Kidney (tissue), 13 donors: ENCODE measurements at regions not wholly inside any gene's neighbourhood (a gene's known extent, or its start where the extent isn't known, plus 50 kb on each side); places are given as distances from the start of the nearest gene placed in this dataset.
A peak's percentile ranks its signal among the peaks of the same experiment; 100 is the strongest.

ENCODE experiments used
- DNase-seq, 5 donors: peaks; one replicate each; pipeline ENCODE4 v3.0.0-alpha.2; 2013 to 2020
- FAIRE-seq: peaks from 2 replicates; lab custom pipeline; 2012; peaks lifted over from hg19 to GRCh38; lab: Jason Lieb, UNC
- H3K27ac ChIP-seq, 2 donors: one replicate each; pipeline ENCODE4 v1.7.0; 2013; ENCODE audit warnings: low read depth in 2 of 2, low read length in 2 of 2, inconsistent platforms in 1 of 2
- H3K27me3 ChIP-seq: one replicate; pipeline ENCODE4 v1.7.1; 2013; ENCODE audit warnings: low read length, inconsistent platforms; ENCODE audit not compliant: control insufficient read depth, insufficient read depth
- H3K36me3 ChIP-seq, 3 donors: one replicate each; pipeline versions ENCODE4 v1.7.0 to v1.7.1; 2013; ENCODE audit warnings: low read length in 3 of 3, control low read depth in 1 of 3, inconsistent platforms in 1 of 3; ENCODE audit not compliant: insufficient read depth in 3 of 3, control insufficient read depth in 2 of 3
- H3K4me1 ChIP-seq, 3 donors: one replicate each; pipeline versions ENCODE4 v1.7.0 to v1.7.1; 2013; ENCODE audit warnings: low read length in 3 of 3, inconsistent platforms in 1 of 3, low read depth in 1 of 3; ENCODE audit not compliant: control insufficient read depth in 2 of 3, insufficient read depth in 2 of 3
- H3K4me3 ChIP-seq, 3 donors: one replicate each; pipeline versions ENCODE4 v1.7.0 to v1.8.1; 2013; ENCODE audit warnings: low read length in 3 of 3, control low read depth in 1 of 3, inconsistent platforms in 1 of 3
- H3K9ac ChIP-seq, 3 donors: one replicate each; pipeline versions ENCODE4 v1.7.0 to v1.7.1; 2013; ENCODE audit warnings: low read length in 3 of 3, control low read depth in 1 of 3, inconsistent platforms in 1 of 3
- H3K9me3 ChIP-seq, 3 donors: one replicate each; pipeline versions ENCODE4 v1.7.0 to v1.7.1; 2013; ENCODE audit warnings: low read length in 3 of 3, control low read depth in 1 of 3, inconsistent platforms in 1 of 3; ENCODE audit not compliant: control insufficient read depth in 2 of 3, insufficient read depth in 1 of 3
- intact Hi-C: fragments of 100-400 bp; cut with DNase I; formaldehyde crosslinking; loops from one replicate; pipeline ENCODE4 v1.11.1; 2022
- TF ChIP-seq, protein P1 (sequence below): IDR thresholded peaks from 3 replicates; pipeline ENCODE4 v1.5.1; 2012; ENCODE audit warnings: mild to moderate bottlenecking, moderate library complexity, borderline replicate concordance; ENCODE audit not compliant: insufficient read depth; ENCODE audit errors: extremely low read depth
- donor health status: control.
- donor health status: control.
- donor health status: control.
- donor health status: control.
- donor health status: control.
- donor health status: DM: yes; HTN: yes; CAD: no.
- donor health status: Normal renal cell carcinoma (clear cell type).

- no peak overlapping the region for H3K4me3 ChIP-seq
- TF ChIP-seq, protein P1, sequence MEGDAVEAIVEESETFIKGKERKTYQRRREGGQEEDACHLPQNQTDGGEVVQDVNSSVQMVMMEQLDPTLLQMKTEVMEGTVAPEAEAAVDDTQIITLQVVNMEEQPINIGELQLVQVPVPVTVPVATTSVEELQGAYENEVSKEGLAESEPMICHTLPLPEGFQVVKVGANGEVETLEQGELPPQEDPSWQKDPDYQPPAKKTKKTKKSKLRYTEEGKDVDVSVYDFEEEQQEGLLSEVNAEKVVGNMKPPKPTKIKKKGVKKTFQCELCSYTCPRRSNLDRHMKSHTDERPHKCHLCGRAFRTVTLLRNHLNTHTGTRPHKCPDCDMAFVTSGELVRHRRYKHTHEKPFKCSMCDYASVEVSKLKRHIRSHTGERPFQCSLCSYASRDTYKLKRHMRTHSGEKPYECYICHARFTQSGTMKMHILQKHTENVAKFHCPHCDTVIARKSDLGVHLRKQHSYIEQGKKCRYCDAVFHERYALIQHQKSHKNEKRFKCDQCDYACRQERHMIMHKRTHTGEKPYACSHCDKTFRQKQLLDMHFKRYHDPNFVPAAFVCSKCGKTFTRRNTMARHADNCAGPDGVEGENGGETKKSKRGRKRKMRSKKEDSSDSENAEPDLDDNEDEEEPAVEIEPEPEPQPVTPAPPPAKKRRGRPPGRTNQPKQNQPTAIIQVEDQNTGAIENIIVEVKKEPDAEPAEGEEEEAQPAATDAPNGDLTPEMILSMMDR: no peak
- DNase-seq (no peak), FAIRE-seq (no peak)
- no peaks in the 10 kb centered on the region for H3K4me1 ChIP-seq
- no peaks in the 10 kb centered on the region for H3K9me3 ChIP-seq
- H3K36me3 ChIP-seq: no peaks in the 10 kb centered on the region
- intact Hi-C loops: no loop called here
- H3K27ac ChIP-seq: no peak overlapping the region
- no peak overlapping the region for H3K9ac ChIP-seq
- no peaks in the 10 kb centered on the region for H3K27me3 ChIP-seq
Measured at GRCh38 chr14:87725318-87725717, 267.7 kb downstream of the GALC start.

DNA sequence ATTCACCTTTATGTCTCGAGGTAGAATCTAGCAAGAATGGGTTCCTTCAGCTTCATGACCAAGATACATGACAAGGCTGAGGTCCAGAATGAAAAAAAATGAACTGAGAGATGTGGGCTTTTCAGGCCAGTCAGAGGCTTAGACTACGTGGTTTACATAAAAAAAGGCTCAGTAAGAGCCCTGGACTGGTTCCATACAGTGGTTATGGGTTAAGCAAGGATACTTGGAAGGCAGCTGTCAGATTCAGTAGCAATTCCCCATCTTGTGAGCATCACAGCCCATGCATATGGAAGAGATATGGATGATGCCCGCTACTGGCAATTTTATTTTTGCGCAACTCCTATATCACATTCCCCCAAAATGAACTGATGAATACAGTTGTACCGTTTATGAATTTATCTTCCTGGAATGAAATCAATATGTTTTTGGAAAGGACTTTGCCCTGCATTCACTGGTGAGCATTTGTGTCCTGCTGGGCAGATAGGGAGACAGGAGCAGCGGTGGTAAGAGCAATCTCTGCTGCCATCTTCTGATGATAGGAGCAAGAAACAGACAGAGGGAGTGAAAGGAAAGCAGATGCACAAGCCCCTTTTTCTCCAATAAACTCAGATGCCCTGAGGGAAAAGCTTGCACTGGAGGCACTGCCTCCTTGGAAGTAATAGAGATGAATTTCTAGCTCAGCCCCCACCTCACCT is 280.4 kb downstream of the GALC start:
- Histone ChIP-seq H3K9ac (no peak overlapping the region), H3K4me3 (no peak overlapping the region), H3K36me3 (no peaks in the 10 kb centered on the region), H3K27ac (no peak overlapping the region), H3K27me3 (no peaks in the 10 kb centered on the region), H3K9me3 (no peaks in the 10 kb centered on the region), H3K4me1 (no peaks in the 10 kb centered on the region)
- FAIRE-seq: no peak
- TF ChIP-seq, protein P1: no peak
- DNase-seq: peak in 2 of 5 donors; percentile 3 to 48
- intact Hi-C loops: no loop called here

GRCh38 chr14:87705439-87705896 is 287.5 kb downstream of the GALC start:
- intact Hi-C loops: no loop called here
- H3K9me3 ChIP-seq: no peaks in the 10 kb centered on the region
- H3K4me1 ChIP-seq: no peaks in the 10 kb centered on the region
- no peak overlapping the region for H3K4me3 ChIP-seq
- TF ChIP-seq, protein P1: no peak
- FAIRE-seq (no peak), DNase-seq (no peak)
- H3K36me3 ChIP-seq: no peaks in the 10 kb centered on the region
- no peak overlapping the region for H3K9ac ChIP-seq
- H3K27me3 ChIP-seq: no peaks in the 10 kb centered on the region
- H3K27ac ChIP-seq: no peak overlapping the region
